GM06990 (cell line): ENCODE measurements at regions not wholly inside any gene's neighbourhood (a gene's known extent, or its start where the extent isn't known, plus 50 kb on each side); places are given as distances from the start of the nearest gene placed in this dataset.

ENCODE experiments used
- DNase-seq: peaks from one replicate; pipeline ENCODE4 v3.0.0-alpha.2; 2011; ENCODE audit not compliant: insufficient read length; ENCODE audit errors: extremely low read depth
- H3K27me3 ChIP-seq: replicated peaks from 2 replicates; pipeline ENCODE4 v1.6.0; 2011; ENCODE audit warnings: low read length; ENCODE audit not compliant: control insufficient read depth, insufficient read depth
- H3K36me3 ChIP-seq: 2 replicates; pipeline ENCODE4 v1.5.1; 2011; ENCODE audit warnings: low read length; ENCODE audit not compliant: control insufficient read depth, insufficient read depth
- H3K4me3 ChIP-seq: replicated peaks from 2 replicates; pipeline ENCODE4 v1.5.1; 2011; ENCODE audit warnings: low read depth, mild to moderate bottlenecking, control low read depth, low read length
- CTCF ChIP-seq: IDR thresholded peaks from 2 replicates; pipeline ENCODE4 v1.5.1; 2011; ENCODE audit warnings: low read length, control low read depth, mild to moderate bottlenecking, inconsistent platforms; ENCODE audit not compliant: insufficient read depth, poor library complexity, severe bottlenecking

- no peak overlapping the region for H3K4me3 ChIP-seq
- no peaks in the 10 kb centered on the region for H3K27me3 ChIP-seq
- no peak for DNase-seq
- no peaks in the 10 kb centered on the region for H3K36me3 ChIP-seq
- TF ChIP-seq CTCF: no peak
These were observed 119.5 kb downstream of the RTP5 start for GRCh38 chr2:241989074-241989473.

- no peak for TF ChIP-seq CTCF
- Histone ChIP-seq H3K4me3 (no peak overlapping the region), H3K36me3 (no peaks in the 10 kb centered on the region)
These were observed 120.9 kb downstream of the RTP5 start for GRCh38 chr2:241990466-241990865.

GRCh38 chr2:241991299-241991698, 121.8 kb downstream of the RTP5 start:
- no peak overlapping the region for H3K4me3 ChIP-seq
- no peak for DNase-seq
- no peaks in the 10 kb centered on the region for H3K36me3 ChIP-seq
- TF ChIP-seq CTCF: no peak
- no peaks in the 10 kb centered on the region for H3K27me3 ChIP-seq

More at GRCh38 chr2:241990466-241990865, 120.9 kb downstream of the RTP5 start:
- H3K27me3 ChIP-seq: no peaks in the 10 kb centered on the region
- no peak for DNase-seq

GRCh38 chr2:241992753-241993152, 123.2 kb downstream of the RTP5 start:
- no peak for DNase-seq
- Histone ChIP-seq H3K36me3 (no peaks in the 10 kb centered on the region), H3K27me3 (no peaks in the 10 kb centered on the region), H3K4me3 (no peak overlapping the region)
- TF ChIP-seq CTCF: no peak

- H3K36me3 ChIP-seq: no peaks in the 10 kb centered on the region
- DNase-seq: no peak
- no peak overlapping the region for H3K4me3 ChIP-seq
- TF ChIP-seq CTCF: no peak
- H3K27me3 ChIP-seq: no peaks in the 10 kb centered on the region
These were observed 124.0 kb downstream of the RTP5 start for GRCh38 chr2:241993386-241994005.

GRCh38 chr2:241994086-241994485, 124.6 kb downstream of the RTP5 start:
- TF ChIP-seq CTCF: no peak
- H3K27me3 ChIP-seq: no peaks in the 10 kb centered on the region
- no peak for DNase-seq
- no peaks in the 10 kb centered on the region for H3K36me3 ChIP-seq
- no peak overlapping the region for H3K4me3 ChIP-seq
